IMR-90 (cell line): ENCODE measurements at regions not wholly inside any gene's neighbourhood (a gene's known extent, or its start where the extent isn't known, plus 50 kb on each side); places are given as distances from the start of the nearest gene placed in this dataset.

ENCODE experiments used
- ATAC-seq: fragments of 200-7000 bp; cut with Tn5 transposase; 2 replicates; pipeline ENCODE4 v1.9.1; 2020; ENCODE audit warnings: low read depth, mild to moderate bottlenecking, moderate library complexity
- BruUV-seq: library from RNA; stranded (reverse); fragments of 400-500 nt; replicated peaks from 2 replicates; lab custom pipeline; 2021; lab: Mats Ljungman, UMichigan
- CTCF ChIA-PET: fragments of 300-600 bp; formaldehyde crosslinking; extraction: SDS; loops from one replicate; lab custom pipeline; 2021; ENCODE audit warnings: antibody characterized with exemption; lab: Yijun Ruan, JAX
- POLR2A ChIA-PET: fragments of 300-600 bp; sonication (Branson Sonifier 250); formaldehyde crosslinking; loops from one replicate; lab custom pipeline; 2022; ENCODE audit warnings: antibody characterized with exemption; ENCODE audit not compliant: unreplicated experiment; lab: Charles Lee
- DNase-seq: peaks from one replicate; pipeline ENCODE4 v3.0.0; 2013
- H2AFZ ChIP-seq: replicated peaks from 2 replicates; pipeline ENCODE3; 2013; ENCODE audit warnings: low read length, mild to moderate bottlenecking; ENCODE audit not compliant: poor library complexity
- H2AK5ac ChIP-seq: 2 replicates; pipeline ENCODE4 v1.6.1; 2013; ENCODE audit warnings: low read depth, low read length, inconsistent platforms
- H2AK9ac ChIP-seq: replicated peaks from 2 replicates; pipeline ENCODE3; 2013; ENCODE audit warnings: mild to moderate bottlenecking, low read depth, low read length, moderate library complexity; ENCODE audit not compliant: poor library complexity
- H2BK120ac ChIP-seq: 2 replicates; pipeline ENCODE4 v1.6.1; 2013; ENCODE audit warnings: low read depth, low read length, inconsistent platforms
- H2BK15ac ChIP-seq: 3 replicates; pipeline ENCODE4 v1.6.1; 2013; ENCODE audit warnings: low read depth, low read length, inconsistent platforms
- H2BK20ac ChIP-seq: 2 replicates; pipeline ENCODE4 v1.6.1; 2013; ENCODE audit warnings: low read depth, mild to moderate bottlenecking, inconsistent platforms, low read length, moderate library complexity
- H2BK5ac ChIP-seq: 2 replicates; pipeline ENCODE4 v1.6.1; 2013; ENCODE audit warnings: mild to moderate bottlenecking, low read depth, low read length, inconsistent platforms; ENCODE audit not compliant: poor library complexity, severe bottlenecking
- H3K14ac ChIP-seq: replicated peaks from 2 replicates; pipeline ENCODE4 v1.6.1; 2013; ENCODE audit warnings: low read depth, low read length, inconsistent platforms
- H3K18ac ChIP-seq: 2 replicates; pipeline ENCODE4 v1.6.1; 2013; ENCODE audit warnings: low read depth, low read length, control low read depth
- H3K23ac ChIP-seq: 2 replicates; pipeline ENCODE4 v1.6.1; 2013; ENCODE audit warnings: low read depth, low read length, inconsistent platforms
- H3K27ac ChIP-seq: 2 replicates; pipeline ENCODE4 v1.5.1; 2013; ENCODE audit warnings: mild to moderate bottlenecking, control low read depth, low read length; ENCODE audit not compliant: insufficient read depth
- H3K27me3 ChIP-seq: 2 replicates; pipeline ENCODE4 v1.6.1; 2013; ENCODE audit warnings: low read length; ENCODE audit not compliant: control insufficient read depth, insufficient read depth
- H3K36me3 ChIP-seq: 2 replicates; pipeline ENCODE4 v1.6.1; 2013; ENCODE audit warnings: low read length, mixed read lengths; ENCODE audit not compliant: control insufficient read depth, insufficient read depth
- H3K4ac ChIP-seq: 2 replicates; pipeline ENCODE4 v1.6.1; 2013; ENCODE audit warnings: low read depth, low read length, inconsistent platforms
- H3K4me1 ChIP-seq: 2 replicates; pipeline ENCODE4 v1.6.1; 2013; ENCODE audit warnings: low read length, mixed read lengths; ENCODE audit not compliant: control insufficient read depth, insufficient read depth
- H3K4me2 ChIP-seq: 2 replicates; pipeline ENCODE4 v1.6.1; 2013; ENCODE audit warnings: low read depth, mild to moderate bottlenecking, control low read depth, low read length, moderate library complexity
- H3K4me3 ChIP-seq: 2 replicates; pipeline ENCODE4 v1.5.1; 2013; ENCODE audit warnings: low read depth, mild to moderate bottlenecking, control low read depth, low read length, moderate library complexity; ENCODE audit not compliant: insufficient read depth
- H3K56ac ChIP-seq: 2 replicates; pipeline ENCODE4 v1.6.1; 2013; ENCODE audit warnings: low read length, inconsistent platforms; ENCODE audit not compliant: insufficient read depth; ENCODE audit errors: extremely low read depth
- H3K79me1 ChIP-seq, 2 experiments: 2 replicates each; pipeline ENCODE4 v1.6.1; 2013; ENCODE audit warnings: low read length in 2 of 2, inconsistent platforms in 1 of 2, low read depth in 1 of 2
- H3K9ac ChIP-seq: 2 replicates; pipeline ENCODE4 v1.6.1; 2013; ENCODE audit warnings: low read depth, low read length, control low read depth
- H3K9me1 ChIP-seq: 2 replicates; pipeline ENCODE4 v1.6.1; 2013; ENCODE audit warnings: low read length, inconsistent platforms; ENCODE audit not compliant: insufficient read depth
- H3K9me3 ChIP-seq: 2 replicates; pipeline ENCODE4 v1.6.1; 2013; ENCODE audit warnings: low read length; ENCODE audit not compliant: control insufficient read depth, insufficient read depth
- H4K20me1 ChIP-seq: 2 replicates; pipeline ENCODE4 v1.6.1; 2013; ENCODE audit warnings: low read length, inconsistent platforms; ENCODE audit not compliant: insufficient read depth
- H4K5ac ChIP-seq: 2 replicates; pipeline ENCODE4 v1.6.1; 2013; ENCODE audit warnings: mild to moderate bottlenecking, low read depth, low read length, control low read depth
- H4K8ac ChIP-seq, 2 experiments: 2 replicates each; pipeline ENCODE4 v1.6.1; 2013; ENCODE audit warnings: low read depth in 2 of 2, low read length in 2 of 2, control low read depth in 1 of 2, inconsistent platforms in 1 of 2
- H4K91ac ChIP-seq: 2 replicates; pipeline ENCODE4 v1.6.1; 2013; ENCODE audit warnings: low read depth, low read length, inconsistent platforms; ENCODE audit not compliant: insufficient read depth
- BHLHE40 ChIP-seq: fragments of 150-350 bp; IDR thresholded peaks from 2 replicates; pipeline ENCODE4 v1.6.1; 2016; ENCODE audit warnings: mild to moderate bottlenecking, low read depth, low read length
- CEBPB ChIP-seq: IDR thresholded peaks from 2 replicates; pipeline ENCODE4 v1.6.1; 2012; ENCODE audit warnings: low read depth, low read length, improper control_type of control experiment
- CHD1 ChIP-seq: IDR thresholded peaks from 2 replicates; pipeline ENCODE4 v1.6.1; 2012; ENCODE audit warnings: low read depth, low read length, improper control_type of control experiment
- MAZ ChIP-seq: IDR thresholded peaks from 2 replicates; pipeline ENCODE4 v1.6.1; 2012; ENCODE audit warnings: low read depth, mild to moderate bottlenecking, low read length, improper control_type of control experiment, moderate library complexity, borderline replicate concordance
- POLR2A ChIP-seq: IDR thresholded peaks from 2 replicates; pipeline ENCODE4 v1.6.1; 2012; ENCODE audit warnings: mild to moderate bottlenecking, low read depth, low read length
- RAD21 ChIP-seq: IDR thresholded peaks from 2 replicates; pipeline ENCODE4 v1.6.1; 2012; ENCODE audit warnings: low read length, improper control_type of control experiment
- RFX5 ChIP-seq: IDR thresholded peaks from 2 replicates; pipeline ENCODE4 v1.8.0; 2012; ENCODE audit warnings: low read depth, mild to moderate bottlenecking, low read length, moderate library complexity
- SMC3 ChIP-seq: fragments of 150-350 bp; IDR thresholded peaks from 2 replicates; pipeline ENCODE4 v1.6.1; 2016; ENCODE audit warnings: low read depth, mild to moderate bottlenecking, antibody characterized with exemption, low read length, moderate library complexity
- USF2 ChIP-seq: fragments of 150-350 bp; IDR thresholded peaks from 2 replicates; pipeline ENCODE4 v1.6.1; 2017; ENCODE audit warnings: mild to moderate bottlenecking, antibody characterized with exemption, low read length, low read depth
- WGBS, 2 experiments: methylation state at CpG; one replicate each; pipeline versions ENCODE4 v1.1.5 to v1.1.7; 2013; ENCODE audit warnings: missing lambda C conversion rate in 2 of 2; ENCODE audit not compliant: insufficient read length in 1 of 2; ENCODE audit errors: extremely low coverage in 2 of 2; 5-methylcytosine and 5-hydroxymethylcytosine counted together
- dilution Hi-C: fragments of 300-500 bp; cut with HindIII; formaldehyde crosslinking; loops from one replicate; pipeline ENCODE4 v1.14.3; 2018; ENCODE audit warnings: low sequenced_read_pairs; ENCODE audit not compliant: unreplicated experiment
- in situ Hi-C: fragments of 300-500 bp; cut with MboI; formaldehyde crosslinking; loops from 3 replicates; pipeline ENCODE4 v1.14.3; 2019; ENCODE audit warnings: low sequenced_read_pairs, inconsistent platforms, mixed read lengths
- intact Hi-C: fragments of 100-400 bp; cut with micrococcal nuclease; formaldehyde crosslinking; loops from 2 replicates; pipeline ENCODE4 v1.10.0; 2022
- TF ChIP-seq, protein P1 (sequence below): conservative IDR thresholded peaks from 2 replicates; pipeline ENCODE4 v1.5.1; 2012; ENCODE audit warnings: mild to moderate bottlenecking, low read depth, low read length, improper control_type of control experiment

- Histone ChIP-seq H3K14ac (no peak overlapping the region), H3K4me1 (no peaks in the 10 kb centered on the region), H3K18ac (no peak overlapping the region), H3K56ac (no peak overlapping the region), H2AFZ (no peak overlapping the region), H3K23ac (no peak overlapping the region), H3K27ac (no peak overlapping the region), H2AK5ac (no peak overlapping the region), H2BK20ac (no peak overlapping the region), H4K20me1 (no peaks in the 10 kb centered on the region), H4K91ac (no peak overlapping the region), H2BK5ac (no peak overlapping the region), H3K9me1 (no peaks in the 10 kb centered on the region), H3K9me3 (peaks cover 14% of the 10 kb centered on the region; the same call in 1 of the 2 replicates), H3K79me1 (no peaks in the 10 kb centered on the region), H3K36me3 (no peaks in the 10 kb centered on the region), H4K8ac (no peak overlapping the region), H2AK9ac (no peak overlapping the region), H3K9ac (no peak overlapping the region), H4K5ac (no peak overlapping the region), H3K4me3 (no peak overlapping the region), H2BK15ac (no peak overlapping the region), H3K4me2 (no peak overlapping the region), H3K27me3 (no peaks in the 10 kb centered on the region), H2BK120ac (no peak overlapping the region), H3K4ac (no peak overlapping the region)
- intact Hi-C loops (no loop called here), dilution Hi-C loops (no loop called here), in situ Hi-C loops (no loop called here)
- no TSS peak for BruUV-seq
- ATAC-seq: no peak
- ChIA-PET CTCF (no interaction called here), POLR2A (no interaction called here)
- no peak for DNase-seq
- TF ChIP-seq BHLHE40 (no peak), CEBPB (no peak), MAZ (no peak), RAD21 (no peak), RFX5 (no peak), CHD1 (no peak), USF2 (no peak), POLR2A (no peak), SMC3 (no peak)
- TF ChIP-seq, protein P1, sequence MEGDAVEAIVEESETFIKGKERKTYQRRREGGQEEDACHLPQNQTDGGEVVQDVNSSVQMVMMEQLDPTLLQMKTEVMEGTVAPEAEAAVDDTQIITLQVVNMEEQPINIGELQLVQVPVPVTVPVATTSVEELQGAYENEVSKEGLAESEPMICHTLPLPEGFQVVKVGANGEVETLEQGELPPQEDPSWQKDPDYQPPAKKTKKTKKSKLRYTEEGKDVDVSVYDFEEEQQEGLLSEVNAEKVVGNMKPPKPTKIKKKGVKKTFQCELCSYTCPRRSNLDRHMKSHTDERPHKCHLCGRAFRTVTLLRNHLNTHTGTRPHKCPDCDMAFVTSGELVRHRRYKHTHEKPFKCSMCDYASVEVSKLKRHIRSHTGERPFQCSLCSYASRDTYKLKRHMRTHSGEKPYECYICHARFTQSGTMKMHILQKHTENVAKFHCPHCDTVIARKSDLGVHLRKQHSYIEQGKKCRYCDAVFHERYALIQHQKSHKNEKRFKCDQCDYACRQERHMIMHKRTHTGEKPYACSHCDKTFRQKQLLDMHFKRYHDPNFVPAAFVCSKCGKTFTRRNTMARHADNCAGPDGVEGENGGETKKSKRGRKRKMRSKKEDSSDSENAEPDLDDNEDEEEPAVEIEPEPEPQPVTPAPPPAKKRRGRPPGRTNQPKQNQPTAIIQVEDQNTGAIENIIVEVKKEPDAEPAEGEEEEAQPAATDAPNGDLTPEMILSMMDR: no peak
- no CpG with 5 or more reads among the region's 2 CpGs for WGBS, 2 experiments
Measured at GRCh38 chr3:163327086-163327485, 1751.2 kb downstream of the SI start.
